Ureter (tissue), 1 donor: ENCODE measurements at regions not wholly inside any gene's neighbourhood (a gene's known extent, or its start where the extent isn't known, plus 50 kb on each side); places are given as distances from the start of the nearest gene placed in this dataset.
"Not testable (repeated sequence)": the region's sequence is repeated elsewhere in the genome, so short reads cannot be mapped to it uniquely, and the experiment has no call there.

Source experiments
- DNase-seq: peaks from one replicate; pipeline ENCODE4 v3.0.0-alpha.2; 2020; ENCODE audit warnings: low spot score
- donor health status: DM: yes; HTN: yes; CAD: no.

DNA sequence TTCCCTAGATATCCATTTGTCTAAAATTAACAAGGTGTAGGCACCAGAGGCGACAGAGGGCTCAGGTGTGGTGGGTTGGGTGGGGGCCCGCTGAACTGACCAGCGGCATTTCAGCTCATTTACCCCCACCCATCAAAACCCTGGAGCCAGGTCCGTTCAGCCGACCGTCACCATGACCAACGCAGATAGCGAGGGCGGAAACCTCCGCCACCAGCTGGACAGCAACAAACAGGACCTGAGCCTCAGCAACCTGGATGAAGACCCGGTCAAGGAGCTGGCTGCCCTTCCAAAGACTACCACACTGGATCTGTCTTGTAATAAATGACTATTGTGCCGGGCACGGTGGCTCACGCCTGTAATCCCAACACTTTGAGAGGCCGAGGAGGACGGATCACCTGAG, 120.8 kb upstream of the LGSN start:
- DNase-seq: no peak

GRCh38 chr6:63441266-63441956, 121.6 kb upstream of the LGSN start:
- DNase-seq: no peak

GRCh38 chr6:63442870-63443269, 123.1 kb upstream of the LGSN start:
- no peak for DNase-seq

DNA sequence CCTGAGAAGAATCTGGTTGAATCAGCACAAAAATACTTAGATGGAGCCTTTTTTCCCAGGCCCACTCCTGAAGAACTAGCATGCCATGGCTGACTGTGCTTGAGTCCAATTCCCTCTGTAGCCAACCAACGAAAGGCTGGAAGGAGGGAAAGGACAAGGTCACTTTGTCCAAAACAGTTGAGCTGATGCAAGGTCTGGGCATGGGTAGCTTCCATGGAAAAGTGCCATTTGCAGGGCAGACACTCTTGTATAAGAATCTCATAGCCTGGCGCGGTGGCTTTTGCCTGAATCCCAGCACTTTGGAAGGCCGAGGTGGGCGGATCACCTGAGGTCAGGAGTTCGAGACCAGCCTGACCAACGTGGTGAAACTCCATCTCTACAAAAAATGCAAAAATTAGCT, 125.0 kb upstream of the LGSN start:
- no peak for DNase-seq

- DNase-seq: no peak
Observed at GRCh38 chr6:63446405-63446804, 125.9 kb upstream of the LOC128125822 start.

DNA sequence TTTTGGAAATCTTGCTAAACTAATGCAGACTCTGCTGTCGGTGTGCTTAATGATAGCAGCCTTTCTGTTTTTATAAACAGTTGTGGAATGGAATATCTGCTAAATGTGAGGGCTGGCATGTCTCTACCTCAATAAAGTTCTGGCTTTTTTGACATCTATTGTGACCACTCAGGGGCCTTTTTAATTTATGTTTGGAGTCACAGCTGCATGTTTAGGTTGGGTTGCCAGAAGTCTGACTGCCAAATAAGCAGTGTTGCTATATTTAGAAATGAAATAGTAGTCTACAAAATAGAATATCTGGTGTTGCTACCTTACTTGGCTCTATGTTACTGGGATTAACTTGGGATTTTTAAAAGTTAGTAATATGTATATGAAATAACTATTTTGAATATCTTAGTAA, 125.1 kb upstream of the LOC128125822 start:
- DNase-seq: no peak

GRCh38 chr6:63448229-63448628, 124.1 kb upstream of the LOC128125822 start:
- no peak for DNase-seq

DNA sequence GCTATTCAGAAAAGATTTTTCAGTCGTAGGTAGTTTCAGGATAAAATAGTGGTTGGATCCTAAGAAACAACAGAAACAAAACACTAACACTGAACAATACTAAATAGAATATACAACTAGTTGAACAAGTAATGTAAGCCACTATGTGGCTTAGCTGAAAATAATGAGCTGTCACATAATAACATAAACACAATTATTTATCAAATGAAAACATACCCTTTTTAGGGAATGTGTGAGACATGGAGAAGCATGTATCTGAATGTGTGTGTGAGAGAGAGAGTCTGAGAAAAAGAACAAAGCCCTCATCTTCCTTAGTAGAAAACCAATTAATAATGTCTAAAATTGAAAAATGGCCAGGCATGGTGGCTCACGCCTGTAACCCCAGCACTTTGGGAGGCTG, 122.6 kb upstream of the LOC128125822 start:
- no peak for DNase-seq

DNA sequence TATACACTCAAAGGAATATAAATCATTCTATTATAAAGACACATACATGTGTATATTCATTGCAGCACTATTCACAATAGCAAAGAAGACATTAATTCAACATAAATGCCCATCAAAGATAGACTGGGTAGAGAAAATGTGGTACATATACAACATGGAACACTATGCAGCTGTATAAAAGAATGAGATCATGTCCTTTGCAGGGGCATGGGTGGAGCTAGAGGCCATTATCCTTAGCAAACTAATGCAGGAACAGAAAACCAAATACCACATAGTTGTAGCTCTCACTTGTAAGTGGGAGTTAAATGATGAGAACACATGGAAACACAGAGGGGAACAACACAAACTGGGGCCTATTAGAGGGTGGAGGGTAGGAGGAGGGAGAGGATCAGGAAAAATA, 121.0 kb upstream of the LOC128125822 start:
- DNase-seq: no peak

DNA sequence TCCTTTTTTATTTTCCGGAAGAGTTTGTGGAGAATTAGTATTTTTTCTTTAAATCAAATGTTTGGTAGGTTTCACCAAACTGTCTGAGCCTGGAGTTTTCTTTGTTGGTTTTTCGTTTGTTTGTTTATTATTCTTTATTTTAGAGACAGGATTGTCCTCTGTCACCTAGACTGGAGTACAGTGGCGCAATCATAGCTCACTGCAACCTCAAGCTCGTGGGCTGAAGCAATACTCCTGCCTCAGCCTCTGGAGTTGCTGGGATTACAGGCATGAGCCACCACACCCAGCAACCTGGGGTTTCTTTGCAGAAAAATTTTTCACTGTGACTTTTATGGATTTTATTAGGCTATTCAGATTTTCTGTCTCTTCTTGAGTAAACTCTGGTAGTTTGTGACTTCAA, 120.2 kb upstream of the LOC128125822 start:
- no peak for DNase-seq

GRCh38 chr6:63456734-63457133, 115.5 kb upstream of the LOC128125822 start:
- no peak for DNase-seq

DNA sequence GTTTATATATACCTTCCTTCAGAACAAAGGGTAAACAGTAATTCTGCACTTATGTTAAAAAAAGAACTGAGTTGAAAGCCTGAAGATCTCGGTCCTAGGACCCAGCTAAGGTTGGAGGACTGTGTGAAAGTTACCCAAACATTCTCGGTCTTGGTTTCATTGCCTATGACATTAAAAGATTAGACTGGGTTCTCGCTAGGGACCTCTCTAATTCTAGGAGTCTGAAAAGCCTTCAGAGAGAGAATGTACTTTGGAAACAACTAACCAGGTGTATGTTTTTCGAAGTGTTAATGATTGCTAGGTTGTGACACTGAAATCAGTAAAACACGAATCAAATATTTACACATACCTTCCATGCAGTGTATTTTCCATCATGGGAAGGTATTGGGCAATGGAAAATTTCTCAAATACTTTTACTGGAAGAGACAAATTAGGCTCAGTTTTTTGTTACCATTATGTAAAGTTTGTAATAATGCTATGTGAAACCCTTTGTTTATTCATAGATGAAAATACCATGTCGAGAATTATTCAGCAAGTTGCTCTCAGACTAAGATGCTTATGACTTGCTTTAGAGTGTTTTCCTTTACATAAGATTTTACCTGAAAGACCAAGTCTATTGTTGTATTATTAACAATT, 113.7 kb upstream of the LOC128125822 start:
- no peak for DNase-seq

GRCh38 chr6:63459814-63460213, 112.5 kb upstream of the LOC128125822 start:
- DNase-seq: no peak

GRCh38 chr6:63460971-63461370, 111.3 kb upstream of the LOC128125822 start:
- DNase-seq: no peak

DNA sequence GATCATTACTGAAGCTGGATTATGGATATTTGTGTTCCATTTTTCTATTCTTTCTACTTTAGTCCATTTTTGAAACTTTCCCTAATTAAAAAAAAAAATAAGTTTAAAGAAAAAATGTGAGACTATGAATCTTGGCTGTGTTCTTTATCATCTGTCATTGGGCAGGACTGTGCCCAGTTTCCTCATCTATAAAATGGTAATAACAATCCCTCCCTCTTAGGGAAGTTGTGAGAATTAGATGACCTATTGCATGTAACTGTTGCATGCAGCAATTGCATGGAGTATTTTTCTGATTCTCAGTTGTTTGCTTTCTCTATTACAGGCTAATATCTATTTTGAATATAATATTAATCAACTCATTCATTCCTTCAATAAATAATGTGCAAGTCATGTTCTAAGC, 108.2 kb upstream of the LOC128125822 start:
- DNase-seq: no peak

DNA sequence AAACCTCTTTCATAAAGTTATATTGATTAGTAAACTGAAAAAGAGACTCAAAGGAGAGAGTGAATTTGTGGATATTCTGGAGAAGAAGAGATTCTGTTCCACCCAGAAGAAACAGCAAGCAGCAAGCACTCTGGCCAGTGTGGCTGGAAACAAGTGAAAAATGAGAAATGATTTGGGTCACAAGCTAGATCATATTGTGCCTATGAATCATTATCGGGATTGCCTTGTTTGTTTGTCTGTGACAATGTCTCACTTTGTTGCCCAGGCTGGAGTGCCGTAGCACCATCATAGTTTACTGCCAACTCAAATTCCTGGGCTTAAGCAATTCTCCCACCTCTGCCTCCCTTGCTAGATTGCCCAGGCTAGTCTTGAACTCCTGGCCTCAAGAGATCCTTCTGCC, 106.5 kb upstream of the LOC128125822 start:
- DNase-seq: no peak

DNA sequence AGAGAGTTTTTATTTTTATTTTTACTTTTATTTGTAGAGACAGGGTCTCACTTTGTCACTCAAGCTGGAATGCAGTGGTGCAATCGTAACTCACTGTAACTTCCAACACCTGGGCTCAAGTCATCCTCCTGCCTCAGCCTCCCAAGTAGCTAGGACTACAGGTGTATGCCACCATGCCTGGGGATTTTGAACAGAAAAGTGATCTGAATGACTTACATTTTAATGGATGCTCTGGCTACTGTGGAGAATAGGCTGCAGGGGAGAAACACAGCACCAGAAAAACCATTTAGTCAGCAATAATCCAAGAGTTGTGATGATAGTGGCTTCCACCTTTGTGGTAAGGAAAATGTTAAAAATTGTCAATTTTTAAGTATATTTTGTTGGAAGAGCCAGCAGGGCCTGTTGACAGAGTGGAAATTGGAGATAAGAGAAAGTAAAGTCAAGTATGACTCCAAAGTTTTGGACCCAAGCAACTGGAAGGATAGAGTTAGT, 106.0 kb upstream of the LOC128125822 start:
- no peak for DNase-seq

- DNase-seq: no peak
Observed at GRCh38 chr6:63467247-63467954, 104.9 kb upstream of the LOC128125822 start.

GRCh38 chr6:63471145-63471544, 101.1 kb upstream of the LOC128125822 start:
- DNase-seq: not testable (repeated sequence)

DNA sequence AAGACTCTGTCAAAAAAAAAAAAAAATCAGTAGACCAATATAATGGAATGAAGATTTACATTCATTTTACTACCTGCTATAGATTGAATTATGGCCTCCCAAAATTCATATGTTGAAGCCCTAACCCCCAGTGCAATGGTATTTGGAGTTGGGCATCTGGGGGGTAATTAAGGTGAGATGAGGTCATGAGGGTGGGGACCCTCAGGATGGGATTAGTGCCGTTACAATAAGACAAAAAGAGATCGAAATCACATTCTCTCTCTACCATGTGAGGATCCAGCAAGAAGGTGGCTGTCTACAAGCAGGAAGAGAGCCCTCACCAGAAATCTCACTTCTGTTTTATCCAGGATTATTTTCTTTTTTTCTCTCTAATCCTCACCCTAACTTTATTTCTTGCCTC, 100.6 kb upstream of the LOC128125822 start:
- DNase-seq: no peak

- DNase-seq: no peak
Observed at GRCh38 chr6:63475707-63476106, 96.6 kb upstream of the LOC128125822 start.

- no peak for DNase-seq
Observed at GRCh38 chr6:63476302-63476701, 96.0 kb upstream of the LOC128125822 start.
